H9 (cell line): ENCODE measurements at regions not wholly inside any gene's neighbourhood (a gene's known extent, or its start where the extent isn't known, plus 50 kb on each side); places are given as distances from the start of the nearest gene placed in this dataset.

Experiments
- DNase-seq: peaks from one replicate; pipeline ENCODE4 v3.0.0-alpha.2; 2017
- H2AFZ ChIP-seq: one replicate; pipeline ENCODE4 v1.6.1; 2013; ENCODE audit warnings: mild to moderate bottlenecking, low read length, control low read depth, moderate library complexity
- H2AK5ac ChIP-seq: 2 replicates; pipeline ENCODE4 v1.6.1; 2013; ENCODE audit warnings: low read length, control low read depth, mixed read lengths; ENCODE audit not compliant: insufficient read length
- H2BK120ac ChIP-seq: one replicate; pipeline ENCODE4 v1.6.1; 2013; ENCODE audit warnings: low read depth, mild to moderate bottlenecking, low read length, control low read depth, inconsistent platforms; ENCODE audit not compliant: poor library complexity, severe bottlenecking
- H2BK12ac ChIP-seq: 2 replicates; pipeline ENCODE4 v1.6.1; 2013; ENCODE audit warnings: low read length, control low read depth, mixed read lengths, low read depth; ENCODE audit not compliant: insufficient read length
- H2BK15ac ChIP-seq: 2 replicates; pipeline ENCODE4 v1.6.1; 2013; ENCODE audit warnings: low read depth, low read length, control low read depth
- H2BK20ac ChIP-seq: one replicate; pipeline ENCODE4 v1.6.1; 2013; ENCODE audit warnings: low read depth, mild to moderate bottlenecking, low read length, control low read depth, inconsistent platforms; ENCODE audit not compliant: poor library complexity, severe bottlenecking
- H2BK5ac ChIP-seq: 2 replicates; pipeline ENCODE4 v1.6.1; 2013; ENCODE audit warnings: low read length, control low read depth, mixed read lengths; ENCODE audit not compliant: insufficient read length
- H3K14ac ChIP-seq: 2 replicates; pipeline ENCODE4 v1.6.1; 2013; ENCODE audit warnings: low read length, control low read depth; ENCODE audit not compliant: insufficient read depth
- H3K18ac ChIP-seq: 2 replicates; pipeline ENCODE4 v1.6.1; 2013; ENCODE audit warnings: low read depth, mild to moderate bottlenecking, mixed read lengths, low read length, control low read depth; ENCODE audit not compliant: insufficient read length
- H3K23ac ChIP-seq: 2 replicates; pipeline ENCODE4 v1.6.1; 2013; ENCODE audit warnings: low read length, control low read depth, mixed read lengths, low read depth; ENCODE audit not compliant: insufficient read length
- H3K23me2 ChIP-seq: 2 replicates; pipeline ENCODE4 v1.6.1; 2013; ENCODE audit warnings: low read depth, mild to moderate bottlenecking, mixed read lengths, low read length, control low read depth; ENCODE audit not compliant: insufficient read length, poor library complexity, severe bottlenecking
- H3K27ac ChIP-seq: 2 replicates; pipeline ENCODE4 v1.5.1; 2013; ENCODE audit warnings: low read length, control low read depth, mixed read lengths, low read depth; ENCODE audit not compliant: insufficient read length
- H3K27me3 ChIP-seq: 2 replicates; pipeline ENCODE4 v1.6.1; 2013; ENCODE audit warnings: low read length, control low read depth, inconsistent platforms; ENCODE audit not compliant: insufficient read depth
- H3K4ac ChIP-seq: 2 replicates; pipeline ENCODE4 v1.6.1; 2013; ENCODE audit warnings: low read depth, mild to moderate bottlenecking, control low read depth, inconsistent platforms, low read length, moderate library complexity
- H3K4me1 ChIP-seq: 2 replicates; pipeline ENCODE4 v1.6.1; 2013; ENCODE audit warnings: low read length, control low read depth, inconsistent platforms; ENCODE audit not compliant: insufficient read depth
- H3K4me2 ChIP-seq: 2 replicates; pipeline ENCODE4 v1.6.1; 2013; ENCODE audit warnings: low read length, control low read depth, mixed read lengths; ENCODE audit not compliant: insufficient read length, insufficient read depth
- H3K56ac ChIP-seq: 2 replicates; pipeline ENCODE4 v1.6.1; 2013; ENCODE audit warnings: low read depth, mild to moderate bottlenecking, mixed read lengths, low read length, control low read depth; ENCODE audit not compliant: insufficient read length
- H3K79me1 ChIP-seq: 2 replicates; pipeline ENCODE4 v1.6.1; 2013; ENCODE audit warnings: low read depth, mild to moderate bottlenecking, moderate library complexity, low read length, control low read depth, inconsistent platforms; ENCODE audit not compliant: insufficient read depth, poor library complexity, severe bottlenecking
- H3K79me2 ChIP-seq: 2 replicates; pipeline ENCODE4 v1.6.1; 2013; ENCODE audit warnings: low read length, control low read depth, inconsistent platforms; ENCODE audit not compliant: insufficient read depth
- H3K9ac ChIP-seq: 2 replicates; pipeline ENCODE4 v1.6.1; 2013; ENCODE audit warnings: low read length, control low read depth, mixed read lengths; ENCODE audit not compliant: insufficient read length; ENCODE audit errors: extremely low read depth
- H3K9me3 ChIP-seq: one replicate; pipeline ENCODE4 v1.6.1; 2013; ENCODE audit warnings: low read depth, low read length, inconsistent platforms; ENCODE audit not compliant: control insufficient read depth
- H3T11ph ChIP-seq: one replicate; pipeline ENCODE4 v1.6.1; 2013; ENCODE audit warnings: mild to moderate bottlenecking, low read length, control low read depth, inconsistent platforms
- H4K20me1 ChIP-seq: one replicate; pipeline ENCODE4 v1.6.1; 2013; ENCODE audit not compliant: control insufficient read depth, insufficient read length, insufficient read depth
- H4K5ac ChIP-seq: 2 replicates; pipeline ENCODE4 v1.6.1; 2013; ENCODE audit warnings: low read depth, mild to moderate bottlenecking, mixed read lengths, low read length, control low read depth; ENCODE audit not compliant: insufficient read length
- H4K8ac ChIP-seq: replicated peaks from 2 replicates; pipeline ENCODE4 v1.6.1; 2013; ENCODE audit warnings: low read length, control low read depth, mixed read lengths, low read depth; ENCODE audit not compliant: insufficient read length
- H4K91ac ChIP-seq: 2 replicates; pipeline ENCODE4 v1.6.1; 2013; ENCODE audit warnings: low read depth, mild to moderate bottlenecking, moderate library complexity, mixed read lengths, low read length, control low read depth; ENCODE audit not compliant: insufficient read length
- H3K27ac Mint-ChIP-seq, 3 experiments: 2 replicates in 2 of 3; 3 replicates in 1 of 3; pipeline ENCODE4 v1.8.0; 2020 to 2021; ENCODE audit warnings: mixed read lengths in 3 of 3, mild to moderate bottlenecking in 1 of 3, moderate library complexity in 1 of 3
- H3K27me3 Mint-ChIP-seq: 2 replicates; pipeline ENCODE4 v1.8.0; 2021; ENCODE audit warnings: low read depth, mild to moderate bottlenecking, moderate library complexity, mixed read lengths
- H3K36me3 Mint-ChIP-seq, 3 experiments: 2 replicates in 2 of 3; 3 replicates in 1 of 3; pipeline ENCODE4 v1.8.0; 2020 to 2021; ENCODE audit warnings: low read depth in 3 of 3, mixed read lengths in 3 of 3; ENCODE audit not compliant: insufficient read depth in 1 of 3
- H3K4me1 Mint-ChIP-seq, 2 experiments: 2 replicates each; pipeline ENCODE4 v1.8.0; 2020; ENCODE audit warnings: mixed read lengths in 2 of 2
- H3K4me3 Mint-ChIP-seq, 2 experiments: 2 replicates in 1 of 2; 3 replicates in 1 of 2; pipeline ENCODE4 v1.8.0; 2020 to 2021; ENCODE audit warnings: mild to moderate bottlenecking in 2 of 2, mixed read lengths in 2 of 2, moderate library complexity in 1 of 2
- H3K9me3 Mint-ChIP-seq, 2 experiments: 2 replicates in 1 of 2; 3 replicates in 1 of 2; pipeline ENCODE4 v1.8.0; 2020; ENCODE audit warnings: mild to moderate bottlenecking in 2 of 2, mixed read lengths in 2 of 2, moderate library complexity in 1 of 2
- WGBS: extraction: QIAGEN DNeasy Blood & Tissue Kit; methylation state at CpG from one replicate; pipeline ENCODE4 v1.1.7; 2013; ENCODE audit warnings: missing lambda C conversion rate, low lambda C conversion rate, mixed read lengths; ENCODE audit not compliant: insufficient read length; ENCODE audit errors: extremely low coverage; 5-methylcytosine and 5-hydroxymethylcytosine counted together
- TF ChIP-seq, protein P1 (sequence below): fragments of 200-600 bp; sonication (generic); conservative IDR thresholded peaks from 3 replicates; pipeline ENCODE4 v1.8.0; 2021; ENCODE audit warnings: antibody characterized with exemption, mild to moderate bottlenecking

DNA sequence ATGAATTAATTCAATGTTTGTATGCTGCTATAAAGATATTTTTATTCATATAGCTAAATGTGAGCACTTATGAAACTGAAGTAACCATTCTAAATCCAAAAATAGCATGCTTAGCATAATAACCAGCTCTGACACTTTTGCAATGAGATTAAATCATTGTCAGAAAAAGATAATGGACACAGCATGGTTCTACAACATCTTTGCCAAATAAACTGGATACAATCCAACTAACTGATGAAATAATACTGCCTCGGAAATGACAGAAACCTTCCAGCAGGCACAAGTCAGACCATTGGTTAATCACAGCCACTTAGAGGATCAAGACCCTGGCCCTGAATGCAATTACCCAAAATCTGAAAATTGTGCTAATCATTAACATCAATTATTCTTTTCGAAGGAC is 592.7 kb upstream of the ADGRL4 start:
- no CpG with 5 or more reads among the region's 2 CpGs for WGBS
- H3K9me3 Mint-ChIP-seq, result peaks cover 0 to 8% of the 10 kb centered on the region in 2 experiments; a peak in 2 of 5 replicates
- no peak overlapping the region for H2BK12ac ChIP-seq

More for the DNA sequence above, 592.7 kb upstream of the ADGRL4 start:
- Histone ChIP-seq H4K8ac (no peak overlapping the region), H2BK20ac (no peak overlapping the region), H3K18ac (no peak overlapping the region), H4K91ac (no peak overlapping the region), H2BK120ac (no peak overlapping the region), H2AK5ac (no peak overlapping the region), H3K56ac (no peak overlapping the region), H3K79me1 (no peaks in the 10 kb centered on the region), H3K14ac (no peak overlapping the region), H3K9ac (no peak overlapping the region), H3K23ac (no peak overlapping the region), H4K5ac (no peak overlapping the region), H3K27me3 (no peaks in the 10 kb centered on the region), H2AFZ (no peak overlapping the region), H3K79me2 (no peaks in the 10 kb centered on the region), H4K20me1 (no peaks in the 10 kb centered on the region), H3K27ac (no peak overlapping the region), H3K4me1 (peaks cover 3% of the 10 kb centered on the region; the same call in 1 of the 2 replicates), H3T11ph (no peak overlapping the region), H2BK15ac (no peak overlapping the region), H2BK5ac (no peak overlapping the region), H3K4ac (no peak overlapping the region), H3K23me2 (no peaks in the 10 kb centered on the region), H3K4me2 (no peak overlapping the region), H3K9me3 (no peaks in the 10 kb centered on the region)
- peaks cover 6 to 7% of the 10 kb centered on the region in 2 experiments for H3K4me1 Mint-ChIP-seq
- no peak overlapping the region for H3K4me3 Mint-ChIP-seq
- H3K36me3 Mint-ChIP-seq, result peaks cover 0 to 12% (median 0%) of the 10 kb centered on the region in 3 experiments; a peak in 2 of 7 replicates
- no peak for DNase-seq
- TF ChIP-seq, protein P1, sequence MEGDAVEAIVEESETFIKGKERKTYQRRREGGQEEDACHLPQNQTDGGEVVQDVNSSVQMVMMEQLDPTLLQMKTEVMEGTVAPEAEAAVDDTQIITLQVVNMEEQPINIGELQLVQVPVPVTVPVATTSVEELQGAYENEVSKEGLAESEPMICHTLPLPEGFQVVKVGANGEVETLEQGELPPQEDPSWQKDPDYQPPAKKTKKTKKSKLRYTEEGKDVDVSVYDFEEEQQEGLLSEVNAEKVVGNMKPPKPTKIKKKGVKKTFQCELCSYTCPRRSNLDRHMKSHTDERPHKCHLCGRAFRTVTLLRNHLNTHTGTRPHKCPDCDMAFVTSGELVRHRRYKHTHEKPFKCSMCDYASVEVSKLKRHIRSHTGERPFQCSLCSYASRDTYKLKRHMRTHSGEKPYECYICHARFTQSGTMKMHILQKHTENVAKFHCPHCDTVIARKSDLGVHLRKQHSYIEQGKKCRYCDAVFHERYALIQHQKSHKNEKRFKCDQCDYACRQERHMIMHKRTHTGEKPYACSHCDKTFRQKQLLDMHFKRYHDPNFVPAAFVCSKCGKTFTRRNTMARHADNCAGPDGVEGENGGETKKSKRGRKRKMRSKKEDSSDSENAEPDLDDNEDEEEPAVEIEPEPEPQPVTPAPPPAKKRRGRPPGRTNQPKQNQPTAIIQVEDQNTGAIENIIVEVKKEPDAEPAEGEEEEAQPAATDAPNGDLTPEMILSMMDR, result no peak
- no peak overlapping the region for H3K27ac Mint-ChIP-seq
- H3K27me3 Mint-ChIP-seq, result no peaks in the 10 kb centered on the region
